ENCODE measurements at regions not wholly inside any gene's neighbourhood (a gene's known extent, or its start where the extent isn't known, plus 50 kb on each side); places are given as distances from the start of the nearest gene placed in this dataset.

DNA sequence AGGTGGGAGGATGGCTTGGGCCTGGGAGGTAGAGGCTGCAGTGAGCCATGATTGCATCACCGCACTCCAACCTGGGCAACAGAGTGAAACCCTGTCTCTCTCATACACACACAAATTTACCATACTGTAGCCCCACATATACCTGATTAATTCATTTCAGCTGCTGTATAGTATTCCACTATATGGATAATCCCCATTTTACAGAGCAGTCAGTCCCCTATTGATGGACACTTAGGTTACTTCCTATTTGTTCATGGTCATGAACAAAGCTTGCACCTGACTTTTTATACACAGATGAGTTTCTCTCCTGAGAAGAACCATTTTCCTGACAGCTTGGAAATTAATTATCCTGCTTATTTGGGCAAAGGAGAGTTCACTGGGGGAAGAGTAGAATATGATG lies 59.2 kb downstream of the EMX2 start:
- 75% methylated on average over 1 of the region's 1 CpG for WGBS (ENCODE audit: low lambda C conversion rate)

DNA sequence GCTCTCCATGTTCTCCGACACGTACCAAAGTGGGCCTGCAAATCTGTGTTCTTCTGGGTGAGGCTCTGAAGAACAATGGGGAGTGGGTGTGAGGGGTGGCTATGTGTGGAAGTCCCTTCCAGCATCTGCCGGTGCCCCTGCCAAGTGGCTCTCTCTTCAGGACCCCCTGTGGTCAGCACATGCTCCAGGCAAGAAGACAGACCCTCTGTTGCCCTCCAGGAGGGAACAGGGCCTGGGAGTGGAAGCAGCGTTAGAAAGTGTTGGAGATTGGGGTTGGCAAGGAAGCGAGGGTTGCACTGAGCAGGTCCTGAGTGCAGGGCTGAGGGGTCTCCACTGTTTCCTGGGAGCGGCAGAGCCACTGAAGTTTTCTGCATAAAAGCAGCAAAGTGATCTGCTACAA lies 60.5 kb downstream of the EMX2 start:
- H2AFZ ChIP-seq (ENCODE audit: low read depth): no peak overlapping the region
- no peak overlapping the region for H3K27ac ChIP-seq (ENCODE audit: low read depth in 2 of 2, low read length in 1 of 2)
- ChIA-PET POLR2A (no interaction called here), CTCF (interaction anchor here (0.6 kb wide), 1 partner anchor 17 kb away, joined by 3 read pairs; no protein-coding TSS in a partner anchor)
- no peak overlapping the region for H3K4me2 ChIP-seq
- WGBS (ENCODE audit: low lambda C conversion rate): 54% methylated on average over 4 of the region's 6 CpGs
- no peaks in the 10 kb centered on the region for H3K79me2 ChIP-seq (ENCODE audit: insufficient read depth)
- no peaks in the 10 kb centered on the region for H3F3A ChIP-seq (replicated peaks; ENCODE audit: insufficient read depth)
- no peaks in the 10 kb centered on the region for H3K9me2 ChIP-seq
- H3K9me3 ChIP-seq: no peaks in the 10 kb centered on the region
- H4K20me1 ChIP-seq (ENCODE audit: insufficient read depth): no peaks in the 10 kb centered on the region
- no peaks in the 10 kb centered on the region for H3K27me3 ChIP-seq (ENCODE audit: insufficient read depth)
- H3K4me3 ChIP-seq (ENCODE audit: low read depth in 2 of 2, low read length in 1 of 2): no peak overlapping the region
- H3K9ac ChIP-seq: no peak overlapping the region
- H3K4me1 ChIP-seq (ENCODE audit: control insufficient read depth in 1 of 2, insufficient read depth in 2 of 2, low read depth in 1 of 2, low read length in 1 of 2): peaks cover 0 to 7% of the 10 kb centered on the region in 2 experiments; a peak in 1 of 4 replicates
- DNase-seq: no peak
- no peaks in the 10 kb centered on the region for H3K36me3 ChIP-seq (replicated peaks in 1 of 2; ENCODE audit: control insufficient read depth in 1 of 2, insufficient read depth in 2 of 2, low read length in 1 of 2)
- TF ChIP-seq, protein P1, sequence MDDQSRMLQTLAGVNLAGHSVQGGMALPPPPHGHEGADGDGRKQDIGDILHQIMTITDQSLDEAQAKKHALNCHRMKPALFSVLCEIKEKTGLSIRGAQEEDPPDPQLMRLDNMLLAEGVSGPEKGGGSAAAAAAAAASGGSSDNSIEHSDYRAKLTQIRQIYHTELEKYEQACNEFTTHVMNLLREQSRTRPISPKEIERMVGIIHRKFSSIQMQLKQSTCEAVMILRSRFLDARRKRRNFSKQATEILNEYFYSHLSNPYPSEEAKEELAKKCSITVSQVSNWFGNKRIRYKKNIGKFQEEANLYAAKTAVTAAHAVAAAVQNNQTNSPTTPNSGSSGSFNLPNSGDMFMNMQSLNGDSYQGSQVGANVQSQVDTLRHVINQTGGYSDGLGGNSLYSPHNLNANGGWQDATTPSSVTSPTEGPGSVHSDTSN (IDR thresholded peaks at IDR 0.05): no peak
- TF ChIP-seq JUND (IDR thresholded peaks at IDR 0.05) (no peak), EP300 (IDR thresholded peaks at IDR 0.05; ENCODE audit: borderline replicate concordance in 1 of 2, low read depth in 1 of 2, low read length in 1 of 2) (no peak), RCOR1 (IDR thresholded peaks at IDR 0.05; ENCODE audit: low read length) (no peak), GABPA (IDR thresholded peaks at IDR 0.05; ENCODE audit: low read depth) (no peak), ELF1 (IDR thresholded peaks at IDR 0.05) (no peak), POLR2AphosphoS5 (IDR thresholded peaks at IDR 0.05; ENCODE audit: low read depth, low read length) (no peak), CHD2 (IDR thresholded peaks at IDR 0.05; ENCODE audit: low read length, partially characterized antibody) (no peak), RAD21 (IDR thresholded peaks at IDR 0.05; ENCODE audit: low read length) (no peak), TEAD4 (IDR thresholded peaks at IDR 0.05; ENCODE audit: borderline replicate concordance, insufficient read depth) (no peak), EZH2phosphoT487 (IDR thresholded peaks at IDR 0.05; ENCODE audit: borderline replicate concordance, low read depth) (no peak)
- TF ChIP-seq, protein P2, sequence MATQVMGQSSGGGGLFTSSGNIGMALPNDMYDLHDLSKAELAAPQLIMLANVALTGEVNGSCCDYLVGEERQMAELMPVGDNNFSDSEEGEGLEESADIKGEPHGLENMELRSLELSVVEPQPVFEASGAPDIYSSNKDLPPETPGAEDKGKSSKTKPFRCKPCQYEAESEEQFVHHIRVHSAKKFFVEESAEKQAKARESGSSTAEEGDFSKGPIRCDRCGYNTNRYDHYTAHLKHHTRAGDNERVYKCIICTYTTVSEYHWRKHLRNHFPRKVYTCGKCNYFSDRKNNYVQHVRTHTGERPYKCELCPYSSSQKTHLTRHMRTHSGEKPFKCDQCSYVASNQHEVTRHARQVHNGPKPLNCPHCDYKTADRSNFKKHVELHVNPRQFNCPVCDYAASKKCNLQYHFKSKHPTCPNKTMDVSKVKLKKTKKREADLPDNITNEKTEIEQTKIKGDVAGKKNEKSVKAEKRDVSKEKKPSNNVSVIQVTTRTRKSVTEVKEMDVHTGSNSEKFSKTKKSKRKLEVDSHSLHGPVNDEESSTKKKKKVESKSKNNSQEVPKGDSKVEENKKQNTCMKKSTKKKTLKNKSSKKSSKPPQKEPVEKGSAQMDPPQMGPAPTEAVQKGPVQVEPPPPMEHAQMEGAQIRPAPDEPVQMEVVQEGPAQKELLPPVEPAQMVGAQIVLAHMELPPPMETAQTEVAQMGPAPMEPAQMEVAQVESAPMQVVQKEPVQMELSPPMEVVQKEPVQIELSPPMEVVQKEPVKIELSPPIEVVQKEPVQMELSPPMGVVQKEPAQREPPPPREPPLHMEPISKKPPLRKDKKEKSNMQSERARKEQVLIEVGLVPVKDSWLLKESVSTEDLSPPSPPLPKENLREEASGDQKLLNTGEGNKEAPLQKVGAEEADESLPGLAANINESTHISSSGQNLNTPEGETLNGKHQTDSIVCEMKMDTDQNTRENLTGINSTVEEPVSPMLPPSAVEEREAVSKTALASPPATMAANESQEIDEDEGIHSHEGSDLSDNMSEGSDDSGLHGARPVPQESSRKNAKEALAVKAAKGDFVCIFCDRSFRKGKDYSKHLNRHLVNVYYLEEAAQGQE (IDR thresholded peaks at IDR 0.05; ENCODE audit: low read depth, low read length): no peak
- TF ChIP-seq, protein P3, sequence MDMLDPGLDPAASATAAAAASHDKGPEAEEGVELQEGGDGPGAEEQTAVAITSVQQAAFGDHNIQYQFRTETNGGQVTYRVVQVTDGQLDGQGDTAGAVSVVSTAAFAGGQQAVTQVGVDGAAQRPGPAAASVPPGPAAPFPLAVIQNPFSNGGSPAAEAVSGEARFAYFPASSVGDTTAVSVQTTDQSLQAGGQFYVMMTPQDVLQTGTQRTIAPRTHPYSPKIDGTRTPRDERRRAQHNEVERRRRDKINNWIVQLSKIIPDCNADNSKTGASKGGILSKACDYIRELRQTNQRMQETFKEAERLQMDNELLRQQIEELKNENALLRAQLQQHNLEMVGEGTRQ (IDR thresholded peaks at IDR 0.05; ENCODE audit: borderline replicate concordance, low read depth, low read length): no peak

More for the DNA sequence above, 59.2 kb downstream of the EMX2 start:
- H3K9me2 ChIP-seq: no peaks in the 10 kb centered on the region
- ChIA-PET POLR2A (no interaction called here), CTCF (no interaction called here)
- H3K27me3 ChIP-seq (ENCODE audit: insufficient read depth): no peaks in the 10 kb centered on the region
- DNase-seq: no peak
- H2AFZ ChIP-seq (ENCODE audit: low read depth): no peak overlapping the region
- no peaks in the 10 kb centered on the region for H3K36me3 ChIP-seq (replicated peaks in 1 of 2; ENCODE audit: control insufficient read depth in 1 of 2, insufficient read depth in 2 of 2, low read length in 1 of 2)
- H3K4me3 ChIP-seq (ENCODE audit: low read depth in 2 of 2, low read length in 1 of 2): no peak overlapping the region
- H4K20me1 ChIP-seq (ENCODE audit: insufficient read depth): no peaks in the 10 kb centered on the region
- H3K9ac ChIP-seq: no peak overlapping the region
- H3K27ac ChIP-seq (ENCODE audit: low read depth in 2 of 2, low read length in 1 of 2): no peak overlapping the region
- H3K4me2 ChIP-seq: no peak overlapping the region
- H3K4me1 ChIP-seq (ENCODE audit: control insufficient read depth in 1 of 2, insufficient read depth in 2 of 2, low read depth in 1 of 2, low read length in 1 of 2): peaks cover 0 to 7% of the 10 kb centered on the region in 2 experiments; a peak in 1 of 4 replicates
- no peaks in the 10 kb centered on the region for H3F3A ChIP-seq (replicated peaks; ENCODE audit: insufficient read depth)
- no peak for TF ChIP-seq SIN3A (IDR thresholded peaks at IDR 0.05; ENCODE audit: borderline replicate concordance, low read depth, low read length)
- no peak for TF ChIP-seq NFIC (IDR thresholded peaks at IDR 0.05; ENCODE audit: borderline replicate concordance)
- TF ChIP-seq, protein P4, sequence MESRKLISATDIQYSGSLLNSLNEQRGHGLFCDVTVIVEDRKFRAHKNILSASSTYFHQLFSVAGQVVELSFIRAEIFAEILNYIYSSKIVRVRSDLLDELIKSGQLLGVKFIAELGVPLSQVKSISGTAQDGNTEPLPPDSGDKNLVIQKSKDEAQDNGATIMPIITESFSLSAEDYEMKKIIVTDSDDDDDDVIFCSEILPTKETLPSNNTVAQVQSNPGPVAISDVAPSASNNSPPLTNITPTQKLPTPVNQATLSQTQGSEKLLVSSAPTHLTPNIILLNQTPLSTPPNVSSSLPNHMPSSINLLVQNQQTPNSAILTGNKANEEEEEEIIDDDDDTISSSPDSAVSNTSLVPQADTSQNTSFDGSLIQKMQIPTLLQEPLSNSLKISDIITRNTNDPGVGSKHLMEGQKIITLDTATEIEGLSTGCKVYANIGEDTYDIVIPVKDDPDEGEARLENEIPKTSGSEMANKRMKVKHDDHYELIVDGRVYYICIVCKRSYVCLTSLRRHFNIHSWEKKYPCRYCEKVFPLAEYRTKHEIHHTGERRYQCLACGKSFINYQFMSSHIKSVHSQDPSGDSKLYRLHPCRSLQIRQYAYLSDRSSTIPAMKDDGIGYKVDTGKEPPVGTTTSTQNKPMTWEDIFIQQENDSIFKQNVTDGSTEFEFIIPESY (IDR thresholded peaks at IDR 0.05; ENCODE audit: borderline replicate concordance, low read depth): no peak
- TF ChIP-seq, protein P5, sequence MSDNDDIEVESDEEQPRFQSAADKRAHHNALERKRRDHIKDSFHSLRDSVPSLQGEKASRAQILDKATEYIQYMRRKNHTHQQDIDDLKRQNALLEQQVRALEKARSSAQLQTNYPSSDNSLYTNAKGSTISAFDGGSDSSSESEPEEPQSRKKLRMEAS (IDR thresholded peaks at IDR 0.05; ENCODE audit: low read depth): no peak
- no peak for TF ChIP-seq TAF1 (IDR thresholded peaks at IDR 0.05; ENCODE audit: borderline replicate concordance, low read depth, low read length)
- TF ChIP-seq FOSL2 (IDR thresholded peaks at IDR 0.05; ENCODE audit: borderline replicate concordance, low read depth): no peak
- TF ChIP-seq TCF12 (IDR thresholded peaks at IDR 0.05): no peak
- TF ChIP-seq NRF1 (IDR thresholded peaks at IDR 0.05; ENCODE audit: low read depth, low read length): no peak
- no peak for TF ChIP-seq GABPA (IDR thresholded peaks at IDR 0.05; ENCODE audit: low read depth)
- TF ChIP-seq EP300 (IDR thresholded peaks at IDR 0.05; ENCODE audit: borderline replicate concordance in 1 of 2, low read depth in 1 of 2, low read length in 1 of 2): no peak
- TF ChIP-seq FOXM1 (IDR thresholded peaks at IDR 0.05; ENCODE audit: low read depth): no peak
- no peak for TF ChIP-seq RXRA (IDR thresholded peaks at IDR 0.05; ENCODE audit: borderline replicate concordance, low read depth)
- no peak for TF ChIP-seq MEF2A (IDR thresholded peaks at IDR 0.05; ENCODE audit: borderline replicate concordance, low read depth)
- no peak for TF ChIP-seq YY1 (IDR thresholded peaks at IDR 0.05; ENCODE audit: low read depth)
- TF ChIP-seq RCOR1 (IDR thresholded peaks at IDR 0.05; ENCODE audit: low read length): no peak
- TF ChIP-seq RFX5 (IDR thresholded peaks at IDR 0.05; ENCODE audit: low read length): no peak
- no peak for TF ChIP-seq RAD21 (IDR thresholded peaks at IDR 0.05; ENCODE audit: low read length)
- no peak for TF ChIP-seq FOXJ3 (CRISPR knock-in tag; IDR thresholded peaks at IDR 0.05)
- no peaks in the 10 kb centered on the region for H3K9me3 ChIP-seq
- H3K79me2 ChIP-seq (ENCODE audit: insufficient read depth): no peaks in the 10 kb centered on the region

Measured in SK-N-SH (cell line).